Lower leg skin (tissue), 4 donors: ENCODE measurements at regions not wholly inside any gene's neighbourhood (a gene's known extent, or its start where the extent isn't known, plus 50 kb on each side); places are given as distances from the start of the nearest gene placed in this dataset.

Source experiments
- DNase-seq, 2 donors: peaks; one replicate each; pipeline ENCODE4 v3.0.0-alpha.2; 2019; ENCODE audit warnings: low spot score in 2 of 2
- H3K4me3 ChIP-seq: fragments of 200-600 bp; sonication (generic); 2 replicates; pipeline ENCODE4 v1.5.1; 2017; ENCODE audit warnings: mild to moderate bottlenecking, low read depth; ENCODE audit not compliant: poor library complexity, severe bottlenecking
- POLR2A ChIP-seq, 2 donors: fragments of 450-650 bp; IDR thresholded peaks; one replicate each; pipeline ENCODE4 v1.6.1; 2016 to 2017; ENCODE audit warnings: antibody characterized with exemption in 2 of 2, mild to moderate bottlenecking in 1 of 2, moderate library complexity in 1 of 2
- WGBS, 2 donors: methylation state at CpG; one replicate each; pipeline ENCODE4 v1.1.5; 2018; 5-methylcytosine and 5-hydroxymethylcytosine counted together
- intact Hi-C: fragments of 100-400 bp; cut with DNase I; formaldehyde crosslinking; loops from one replicate; pipeline ENCODE4 v1.15.0; 2023; ENCODE audit warnings: low total_unique reads
- TF ChIP-seq, protein P1 (sequence below), 3 donors: fragments of 450-650 bp; IDR thresholded peaks; one replicate each; pipeline ENCODE4 v1.5.1; 2016; ENCODE audit warnings: antibody characterized with exemption in 3 of 3, mild to moderate bottlenecking in 3 of 3, moderate library complexity in 2 of 3

DNA sequence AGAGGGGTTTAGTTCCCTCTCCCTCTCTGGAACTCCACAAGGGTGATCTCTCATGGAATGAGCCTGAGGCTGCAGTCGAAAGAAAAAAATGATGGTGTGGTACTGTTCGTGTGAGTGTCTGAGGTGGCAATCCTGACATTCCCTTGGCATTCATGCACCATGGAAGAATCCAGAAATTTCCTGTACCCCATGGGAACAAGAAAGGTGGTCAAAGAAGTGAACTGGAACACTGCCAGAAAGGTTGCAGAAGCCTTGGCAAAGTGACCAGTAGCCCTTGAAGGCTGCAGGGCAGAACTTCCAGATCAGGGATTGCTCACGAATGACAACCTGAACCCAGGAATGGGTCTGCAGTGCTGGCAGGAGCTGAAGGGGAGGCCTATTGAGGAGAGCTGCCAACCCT, 394.7 kb downstream of the CD83 start:
- H3K4me3 ChIP-seq: no peak overlapping the region
- TF ChIP-seq, protein P1, sequence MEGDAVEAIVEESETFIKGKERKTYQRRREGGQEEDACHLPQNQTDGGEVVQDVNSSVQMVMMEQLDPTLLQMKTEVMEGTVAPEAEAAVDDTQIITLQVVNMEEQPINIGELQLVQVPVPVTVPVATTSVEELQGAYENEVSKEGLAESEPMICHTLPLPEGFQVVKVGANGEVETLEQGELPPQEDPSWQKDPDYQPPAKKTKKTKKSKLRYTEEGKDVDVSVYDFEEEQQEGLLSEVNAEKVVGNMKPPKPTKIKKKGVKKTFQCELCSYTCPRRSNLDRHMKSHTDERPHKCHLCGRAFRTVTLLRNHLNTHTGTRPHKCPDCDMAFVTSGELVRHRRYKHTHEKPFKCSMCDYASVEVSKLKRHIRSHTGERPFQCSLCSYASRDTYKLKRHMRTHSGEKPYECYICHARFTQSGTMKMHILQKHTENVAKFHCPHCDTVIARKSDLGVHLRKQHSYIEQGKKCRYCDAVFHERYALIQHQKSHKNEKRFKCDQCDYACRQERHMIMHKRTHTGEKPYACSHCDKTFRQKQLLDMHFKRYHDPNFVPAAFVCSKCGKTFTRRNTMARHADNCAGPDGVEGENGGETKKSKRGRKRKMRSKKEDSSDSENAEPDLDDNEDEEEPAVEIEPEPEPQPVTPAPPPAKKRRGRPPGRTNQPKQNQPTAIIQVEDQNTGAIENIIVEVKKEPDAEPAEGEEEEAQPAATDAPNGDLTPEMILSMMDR (IDR thresholded peaks at IDR 0.05): no peak
- TF ChIP-seq POLR2A (IDR thresholded peaks at IDR 0.05): no peak
- 91% methylated on average over 3 of the region's 3 CpGs for WGBS, 2 donors
- no peak for DNase-seq
- intact Hi-C loops: no loop called here

DNA sequence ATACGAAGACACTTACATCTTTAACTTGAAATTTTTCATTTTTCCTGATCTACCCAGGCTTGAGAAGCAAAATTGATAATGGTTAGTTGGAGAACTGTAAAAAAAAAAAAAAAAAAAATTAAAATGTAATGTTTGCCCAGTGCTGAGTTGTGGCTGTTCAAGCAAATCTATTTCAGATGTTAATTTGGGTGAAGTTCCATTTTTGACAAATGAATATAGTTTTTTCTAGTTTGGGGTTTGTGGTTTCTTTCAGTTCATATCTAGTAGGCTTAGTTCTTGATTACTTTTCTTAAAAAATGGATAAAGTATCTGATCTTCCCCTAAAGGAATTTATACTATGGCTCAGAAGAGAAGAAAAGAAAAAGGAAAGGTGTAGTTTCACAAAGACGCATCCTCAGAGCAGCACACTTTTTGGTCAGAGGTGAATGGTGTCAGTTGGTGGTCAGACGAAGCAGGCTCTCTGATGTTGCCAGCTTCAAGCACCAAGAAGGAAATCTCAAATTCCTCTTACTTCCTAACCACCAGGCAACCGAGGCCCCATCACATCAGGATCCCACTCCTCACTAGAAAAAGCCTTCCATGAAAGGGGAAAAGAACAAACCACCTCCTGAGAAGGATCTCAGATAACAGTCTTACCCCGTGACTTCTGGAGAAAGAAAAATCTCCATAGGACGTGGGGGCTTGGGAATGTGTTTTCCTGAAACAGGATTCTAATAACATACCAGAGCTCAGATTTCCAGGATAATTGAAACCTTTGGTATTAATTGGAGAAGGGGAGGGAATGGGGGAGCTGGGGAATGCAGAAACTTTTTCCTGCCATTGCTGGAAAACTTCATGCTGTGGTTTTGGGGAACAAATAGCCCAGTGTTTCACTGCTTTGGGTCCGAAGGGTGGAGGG, 396.2 kb downstream of the CD83 start:
- intact Hi-C loops: no loop called here
- no peak for DNase-seq
- no peak overlapping the region for H3K4me3 ChIP-seq
- 82 to 87% methylated on average over 7 of the region's 7 CpGs for WGBS, 2 donors
- TF ChIP-seq, protein P1 (IDR thresholded peaks at IDR 0.05): no peak
- TF ChIP-seq POLR2A (IDR thresholded peaks at IDR 0.05): no peak

DNA sequence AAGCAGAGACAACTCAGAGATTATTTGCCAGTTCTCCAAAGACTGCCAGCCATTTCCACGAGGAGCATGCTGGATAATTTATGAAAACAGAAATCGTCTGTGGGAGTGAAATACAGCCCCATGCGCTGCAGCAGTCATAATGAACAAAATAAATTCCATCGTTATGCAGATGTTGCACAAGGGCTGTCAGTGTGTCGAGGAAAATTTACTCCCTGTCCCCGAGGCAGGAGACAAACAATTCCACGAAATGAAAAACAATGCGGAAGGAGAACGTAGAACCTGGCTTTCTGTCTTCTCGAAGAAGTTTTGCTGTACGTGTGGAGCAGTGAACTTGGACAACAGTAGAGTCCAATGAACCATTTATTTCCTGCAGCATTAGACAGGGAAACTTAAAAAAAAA, 399.4 kb downstream of the CD83 start:
- TF ChIP-seq POLR2A (IDR thresholded peaks at IDR 0.05): no peak
- TF ChIP-seq, protein P1 (IDR thresholded peaks at IDR 0.05): no peak
- DNase-seq: peak in 1 of 2 donors; percentile 21

DNA sequence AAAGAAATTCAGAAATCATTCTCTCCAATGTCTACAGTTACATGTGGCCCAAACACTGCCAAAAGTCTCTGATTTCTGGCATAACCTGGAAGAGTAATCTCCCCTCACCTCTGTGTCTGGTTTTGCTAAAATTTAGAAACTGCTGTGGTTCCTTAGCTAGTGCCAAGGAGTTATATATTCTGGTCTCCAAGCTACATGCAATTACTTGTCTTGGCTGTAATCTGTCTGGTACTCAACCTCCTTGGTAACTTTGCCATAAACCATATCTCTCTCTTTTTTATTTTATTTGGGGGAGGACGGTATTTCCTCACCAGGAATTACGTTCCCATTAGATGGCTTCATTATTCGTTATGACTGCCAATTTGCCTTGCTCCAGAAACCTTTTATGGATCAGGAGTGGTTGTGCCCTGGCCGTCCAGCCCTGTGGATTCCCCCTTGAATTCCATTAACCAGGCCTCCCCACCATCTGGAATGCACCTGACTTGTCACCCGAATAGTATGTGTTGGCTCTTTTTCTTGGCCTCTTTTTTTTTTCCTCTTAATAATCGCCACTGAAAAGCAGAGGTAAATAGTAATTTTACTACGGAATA, 400.0 kb downstream of the CD83 start:
- no peak for DNase-seq
- intact Hi-C loops: no loop called here
- H3K4me3 ChIP-seq: no peak overlapping the region
- WGBS, 2 donors: 40 to 47% methylated on average over 7 of the region's 7 CpGs
- no peak for TF ChIP-seq POLR2A (IDR thresholded peaks at IDR 0.05)
- TF ChIP-seq, protein P1 (IDR thresholded peaks at IDR 0.05): no peak

More for the DNA sequence above, 399.4 kb downstream of the CD83 start:
- H3K4me3 ChIP-seq: no peak overlapping the region
- intact Hi-C loops: no loop called here
- WGBS, 2 donors: 30 to 31% methylated on average over 11 of the region's 11 CpGs

DNA sequence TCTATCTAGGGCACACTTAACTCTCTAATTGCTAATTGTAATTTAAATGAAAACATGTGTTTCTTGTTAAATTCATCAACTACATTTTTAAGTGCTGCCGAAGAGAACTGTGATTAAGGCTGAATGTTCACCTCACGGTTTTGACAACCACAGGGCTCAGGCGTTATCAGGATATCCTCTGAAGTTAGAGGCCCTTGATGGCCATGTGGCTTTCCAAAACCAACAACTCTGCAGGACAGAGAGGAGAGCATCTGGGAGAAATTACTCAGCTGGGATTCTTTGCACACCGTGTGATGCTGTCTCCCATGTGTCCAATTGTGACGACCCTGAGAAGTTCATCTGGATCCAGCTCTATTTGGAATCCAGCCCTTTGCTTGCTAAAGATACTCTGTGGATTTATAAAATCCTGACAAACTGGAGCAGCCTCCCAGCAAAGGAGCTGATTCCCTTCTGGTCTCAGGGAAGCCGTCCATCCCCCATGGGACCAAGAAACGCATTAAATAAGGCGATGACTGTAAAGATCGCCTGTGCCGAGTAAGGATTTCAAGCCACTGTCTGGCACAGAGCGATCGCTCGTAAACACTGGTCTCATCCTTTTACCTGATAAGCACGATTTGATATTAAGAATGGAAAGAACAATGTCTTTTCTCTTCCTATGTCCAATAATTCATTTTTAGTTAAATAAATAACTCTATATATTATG, 401.1 kb downstream of the CD83 start:
- no peak overlapping the region for H3K4me3 ChIP-seq
- intact Hi-C loops: no loop called here
- no peak for DNase-seq
- TF ChIP-seq, protein P1 (IDR thresholded peaks at IDR 0.05): no peak
- TF ChIP-seq POLR2A (IDR thresholded peaks at IDR 0.05): no peak
- 63 to 76% methylated on average over 14 of the region's 14 CpGs for WGBS, 2 donors
